ENCODE measurements at regions not wholly inside any gene's neighbourhood (a gene's known extent, or its start where the extent isn't known, plus 50 kb on each side); places are given as distances from the start of the nearest gene placed in this dataset.

DNA sequence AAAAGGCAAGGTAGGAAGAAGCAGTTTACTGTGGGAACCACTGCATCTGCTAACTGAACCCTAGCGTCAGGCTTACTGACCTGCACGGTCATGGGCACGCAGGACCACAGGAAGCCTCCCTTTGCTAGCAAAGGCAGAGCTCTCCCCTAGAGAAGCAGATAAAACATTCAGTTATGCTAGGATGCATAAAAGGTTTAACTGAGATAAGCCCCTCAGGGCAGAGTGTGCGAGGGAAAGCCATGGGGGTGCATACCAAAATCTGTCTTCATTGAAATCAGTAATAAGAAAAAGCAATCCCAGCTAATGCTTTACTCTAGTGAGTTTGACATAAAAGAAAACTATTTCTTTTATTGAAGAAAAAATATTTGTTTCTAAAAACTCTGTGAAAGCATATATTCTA lies 2403.7 kb upstream of the C9orf72 start:
- TF ChIP-seq, protein P1, sequence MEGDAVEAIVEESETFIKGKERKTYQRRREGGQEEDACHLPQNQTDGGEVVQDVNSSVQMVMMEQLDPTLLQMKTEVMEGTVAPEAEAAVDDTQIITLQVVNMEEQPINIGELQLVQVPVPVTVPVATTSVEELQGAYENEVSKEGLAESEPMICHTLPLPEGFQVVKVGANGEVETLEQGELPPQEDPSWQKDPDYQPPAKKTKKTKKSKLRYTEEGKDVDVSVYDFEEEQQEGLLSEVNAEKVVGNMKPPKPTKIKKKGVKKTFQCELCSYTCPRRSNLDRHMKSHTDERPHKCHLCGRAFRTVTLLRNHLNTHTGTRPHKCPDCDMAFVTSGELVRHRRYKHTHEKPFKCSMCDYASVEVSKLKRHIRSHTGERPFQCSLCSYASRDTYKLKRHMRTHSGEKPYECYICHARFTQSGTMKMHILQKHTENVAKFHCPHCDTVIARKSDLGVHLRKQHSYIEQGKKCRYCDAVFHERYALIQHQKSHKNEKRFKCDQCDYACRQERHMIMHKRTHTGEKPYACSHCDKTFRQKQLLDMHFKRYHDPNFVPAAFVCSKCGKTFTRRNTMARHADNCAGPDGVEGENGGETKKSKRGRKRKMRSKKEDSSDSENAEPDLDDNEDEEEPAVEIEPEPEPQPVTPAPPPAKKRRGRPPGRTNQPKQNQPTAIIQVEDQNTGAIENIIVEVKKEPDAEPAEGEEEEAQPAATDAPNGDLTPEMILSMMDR (IDR thresholded peaks at IDR 0.05) = no peak

DNA sequence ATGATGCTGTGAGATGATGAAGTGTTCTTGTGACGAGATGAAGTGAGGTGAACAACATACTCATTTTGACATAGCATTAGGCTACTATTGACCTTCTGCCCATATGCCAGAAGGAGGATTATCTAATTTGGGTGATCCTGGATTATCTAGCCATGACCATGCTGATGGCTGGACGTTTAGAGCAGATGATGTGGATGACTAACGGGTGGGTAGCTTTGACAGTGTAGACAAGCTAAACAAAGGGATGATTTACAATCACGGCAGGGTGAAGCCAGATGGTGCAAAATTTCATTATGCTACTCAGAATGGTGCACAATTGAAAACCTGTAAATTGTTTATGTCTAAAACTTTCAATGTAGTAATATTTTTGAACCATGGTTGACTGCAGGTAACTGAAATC lies 2403.4 kb upstream of the ACO1 start:
- TF ChIP-seq, protein P1 (IDR thresholded peaks at IDR 0.05) = no peak

DNA sequence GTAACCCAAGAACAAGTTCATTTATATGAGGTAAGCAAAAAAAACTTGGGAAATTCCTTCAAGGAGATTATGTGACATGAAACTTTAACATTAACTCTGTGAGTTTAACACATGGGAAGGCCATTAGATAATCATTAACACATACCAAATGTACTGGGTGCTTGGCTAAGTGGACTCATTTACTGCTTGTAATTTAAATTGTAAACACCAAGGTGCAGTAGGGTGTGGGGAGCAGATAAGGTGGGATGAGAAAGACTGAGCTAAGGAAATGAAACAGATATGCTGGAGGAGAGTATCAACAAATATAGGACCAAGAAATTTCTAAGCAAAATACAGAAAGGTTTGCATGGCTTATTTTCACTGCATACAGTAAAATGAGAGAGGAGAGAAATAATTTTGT lies 2384.8 kb upstream of the ACO1 start:
- TF ChIP-seq, protein P1 (IDR thresholded peaks at IDR 0.05) = no peak

DNA sequence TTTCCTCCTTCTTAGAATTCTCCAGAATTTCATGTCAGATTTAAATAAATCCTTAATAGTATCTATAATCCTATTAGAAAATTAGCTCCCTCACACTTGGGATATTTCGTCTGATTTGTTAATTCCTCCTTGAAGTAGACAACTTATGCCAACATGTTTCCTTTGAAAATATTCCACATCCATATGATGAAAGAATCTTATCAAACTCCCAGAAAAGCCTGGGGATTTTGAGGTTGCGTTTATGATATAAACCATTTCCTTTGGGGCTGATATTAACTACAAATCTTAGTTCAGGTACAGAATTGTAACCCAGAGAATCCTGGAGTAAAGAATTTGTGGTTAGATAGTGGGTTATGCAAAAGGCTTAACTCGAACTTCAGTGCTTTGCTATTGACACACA lies 2373.8 kb upstream of the ACO1 start:
- TF ChIP-seq, protein P1 (IDR thresholded peaks at IDR 0.05) = no peak

DNA sequence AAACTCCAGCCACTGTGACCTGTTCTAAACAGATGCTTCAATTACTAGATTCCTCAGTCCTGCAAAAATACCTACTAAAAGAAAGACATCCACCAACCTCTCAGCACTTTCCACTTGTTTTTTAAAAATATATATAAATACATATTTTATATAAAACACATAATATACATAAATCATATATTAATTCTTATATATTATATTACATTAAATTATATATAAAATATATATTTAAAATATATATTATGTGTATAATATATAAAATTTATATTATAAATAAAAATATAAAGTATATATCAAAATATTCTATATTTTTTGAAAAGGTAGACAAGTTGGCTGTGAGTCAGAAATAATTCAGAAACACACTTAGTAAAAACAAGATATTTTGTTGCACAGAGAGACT lies 2371.8 kb upstream of the ACO1 start:
- TF ChIP-seq, protein P1 (IDR thresholded peaks at IDR 0.05) = no peak

DNA sequence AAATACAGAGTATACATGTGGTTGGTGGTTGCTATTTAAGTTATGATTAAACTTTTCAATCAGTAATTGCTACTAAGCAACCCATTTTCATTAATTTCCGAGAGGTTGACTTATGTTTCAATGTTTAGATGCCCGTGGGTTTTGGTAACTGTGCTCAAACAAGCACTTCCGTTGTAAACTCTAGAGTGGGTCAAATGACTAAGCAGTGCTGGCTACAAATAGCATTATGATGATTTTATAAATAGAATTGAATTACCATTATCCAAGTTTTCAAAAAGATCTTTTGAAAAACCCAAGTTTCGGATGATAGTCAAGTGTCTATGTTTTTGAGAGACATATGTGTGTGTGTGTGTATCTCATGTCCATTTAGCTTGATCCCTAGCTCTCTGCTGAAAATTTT lies 2369.4 kb upstream of the ACO1 start:
- TF ChIP-seq, protein P1 (IDR thresholded peaks at IDR 0.05) = no peak

DNA sequence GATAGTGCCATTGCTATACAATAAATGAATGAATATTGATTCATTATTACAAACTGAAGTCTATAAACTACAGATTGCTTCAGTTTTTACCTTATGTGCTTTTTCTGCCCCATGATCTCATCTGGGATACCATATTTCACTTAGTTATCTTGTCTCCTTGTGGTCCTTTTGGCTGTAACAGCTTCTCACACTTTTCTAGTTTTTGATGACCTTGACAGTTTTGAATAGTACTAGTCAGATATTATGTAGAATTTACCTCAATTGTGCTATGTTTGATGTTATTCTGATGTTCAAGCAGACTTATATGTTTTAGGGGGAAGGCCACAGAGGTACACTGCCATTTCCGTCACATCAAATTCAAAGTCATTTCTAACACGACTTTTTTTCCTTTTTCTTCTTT lies 2364.3 kb upstream of the ACO1 start:
- TF ChIP-seq, protein P1 (IDR thresholded peaks at IDR 0.05) = no peak

DNA sequence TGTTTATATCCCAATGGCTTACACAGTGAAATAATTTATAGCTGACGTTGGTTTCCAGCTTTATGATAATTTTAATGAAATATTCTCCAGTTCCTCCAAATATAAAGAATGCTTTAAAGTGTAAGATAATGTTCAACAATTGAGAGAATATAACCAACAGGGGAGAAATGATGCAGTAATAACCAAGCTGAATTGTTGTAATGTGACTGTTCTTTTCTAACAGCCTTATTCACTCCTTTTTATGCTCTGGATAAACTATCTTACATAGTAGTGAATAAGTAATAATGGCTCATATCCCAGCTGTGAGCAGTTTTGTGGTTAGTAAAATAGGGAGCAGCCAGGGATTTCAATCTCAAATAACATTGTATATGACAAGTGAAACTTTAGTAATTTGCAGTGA lies 2348.7 kb upstream of the ACO1 start:
- TF ChIP-seq, protein P1 (IDR thresholded peaks at IDR 0.05) = no peak
